Mesenchymal stem cell (in vitro differentiated cells and primary cell): ENCODE measurements at regions not wholly inside any gene's neighbourhood (a gene's known extent, or its start where the extent isn't known, plus 50 kb on each side); places are given as distances from the start of the nearest gene placed in this dataset.

Source experiments
- DNase-seq: peaks from one replicate; pipeline ENCODE4 v3.0.0-alpha.2; 2013
- H2AFZ ChIP-seq: one replicate; pipeline ENCODE4 v1.6.1; 2013; ENCODE audit warnings: low read depth, mild to moderate bottlenecking, control low read depth, inconsistent platforms, low read length, moderate library complexity
- H2AK5ac ChIP-seq: 2 replicates; pipeline ENCODE4 v1.6.1; 2013; ENCODE audit warnings: low read length, moderate library complexity, mild to moderate bottlenecking, inconsistent platforms; ENCODE audit not compliant: severe bottlenecking
- H2BK120ac ChIP-seq: one replicate; pipeline ENCODE4 v1.6.1; 2013; ENCODE audit warnings: low read depth, mild to moderate bottlenecking, inconsistent platforms, low read length, moderate library complexity
- H2BK12ac ChIP-seq, 2 experiments: one replicate each; pipeline ENCODE4 v1.6.1; 2013; ENCODE audit warnings: inconsistent platforms in 2 of 2, low read length in 2 of 2, mild to moderate bottlenecking in 2 of 2, moderate library complexity in 2 of 2, control low read depth in 1 of 2
- H2BK15ac ChIP-seq: one replicate; pipeline ENCODE4 v1.6.1; 2013; ENCODE audit warnings: mild to moderate bottlenecking, low read depth, inconsistent platforms; ENCODE audit not compliant: poor library complexity, severe bottlenecking
- H2BK5ac ChIP-seq: 2 replicates; pipeline ENCODE4 v1.6.1; 2013; ENCODE audit warnings: low read depth, mild to moderate bottlenecking, low read length, control low read depth, inconsistent platforms; ENCODE audit not compliant: poor library complexity, severe bottlenecking
- H3K14ac ChIP-seq, 2 experiments: one replicate each; pipeline ENCODE4 v1.6.1; 2013; ENCODE audit warnings: inconsistent platforms in 2 of 2, low read length in 2 of 2, control low read depth in 1 of 2, mild to moderate bottlenecking in 1 of 2, moderate library complexity in 1 of 2
- H3K18ac ChIP-seq, 2 experiments: one replicate each; pipeline ENCODE4 v1.6.1; 2013; ENCODE audit warnings: inconsistent platforms in 2 of 2, low read length in 2 of 2, control low read depth in 1 of 2, low read depth in 1 of 2, mild to moderate bottlenecking in 1 of 2
- H3K23ac ChIP-seq, 2 experiments: one replicate each; pipeline ENCODE4 v1.6.1; 2013; ENCODE audit warnings: inconsistent platforms in 2 of 2, low read length in 2 of 2, mild to moderate bottlenecking in 2 of 2, moderate library complexity in 2 of 2, control low read depth in 1 of 2
- H3K27ac ChIP-seq: 2 replicates; pipeline ENCODE4 v1.5.1; 2013; ENCODE audit warnings: mild to moderate bottlenecking, moderate library complexity, low read length, control low read depth, inconsistent platforms; ENCODE audit not compliant: poor library complexity, severe bottlenecking
- H3K27me3 ChIP-seq, 2 experiments: 2 replicates each; pipeline versions ENCODE4 v1.6.1 to v1.7.0; 2013; ENCODE audit warnings: low read length in 2 of 2, mild to moderate bottlenecking in 2 of 2, moderate library complexity in 2 of 2, control low read depth in 1 of 2, inconsistent platforms in 1 of 2; ENCODE audit not compliant: control insufficient read depth in 1 of 2, insufficient read depth in 1 of 2
- H3K36me3 ChIP-seq, 2 experiments: 2 replicates each; pipeline versions ENCODE4 v1.6.1 to v1.7.0; 2013; ENCODE audit warnings: low read length in 2 of 2, control low read depth in 1 of 2, inconsistent platforms in 1 of 2, low read depth in 1 of 2, mild to moderate bottlenecking in 1 of 2; ENCODE audit not compliant: insufficient read depth in 2 of 2, control insufficient read depth in 1 of 2
- H3K4ac ChIP-seq, 2 experiments: one replicate each; pipeline ENCODE4 v1.6.1; 2013; ENCODE audit warnings: inconsistent platforms in 2 of 2, low read length in 2 of 2, mild to moderate bottlenecking in 2 of 2, moderate library complexity in 2 of 2, control low read depth in 1 of 2, low read depth in 1 of 2
- H3K4me1 ChIP-seq: 2 replicates; pipeline ENCODE4 v1.6.1; 2013; ENCODE audit warnings: low read depth, low read length, control low read depth; ENCODE audit not compliant: control insufficient read depth, insufficient read depth
- H3K4me2 ChIP-seq: 2 replicates; pipeline ENCODE4 v1.6.1; 2013; ENCODE audit warnings: low read length, mild to moderate bottlenecking, inconsistent platforms; ENCODE audit not compliant: poor library complexity, severe bottlenecking
- H3K4me3 ChIP-seq, 2 experiments: 2 replicates each; pipeline versions ENCODE4 v1.5.1 to v1.7.0; 2013; ENCODE audit warnings: low read length in 2 of 2, mild to moderate bottlenecking in 2 of 2, control low read depth in 1 of 2, low read depth in 1 of 2; ENCODE audit not compliant: insufficient read depth in 1 of 2
- H3K79me1 ChIP-seq: replicated peaks from 2 replicates; pipeline ENCODE4 v1.6.1; 2013; ENCODE audit warnings: mild to moderate bottlenecking, control low read depth, low read length, inconsistent platforms; ENCODE audit not compliant: poor library complexity, severe bottlenecking
- H3K9ac ChIP-seq: 2 replicates; pipeline ENCODE4 v1.7.0; 2013; ENCODE audit warnings: mild to moderate bottlenecking, low read length, moderate library complexity
- H3K9me3 ChIP-seq: 2 replicates; pipeline ENCODE4 v1.7.0; 2013; ENCODE audit warnings: mild to moderate bottlenecking, low read length; ENCODE audit not compliant: control insufficient read depth
- H4K8ac ChIP-seq: one replicate; pipeline ENCODE4 v1.6.1; 2013; ENCODE audit warnings: inconsistent platforms, mild to moderate bottlenecking, low read length, moderate library complexity
- H4K91ac ChIP-seq: one replicate; pipeline ENCODE4 v1.6.1; 2013; ENCODE audit warnings: mild to moderate bottlenecking, low read length, inconsistent platforms
- WGBS: methylation state at CpG from one replicate; pipeline ENCODE4 v1.1.7; 2013; ENCODE audit warnings: mixed read lengths; 5-methylcytosine and 5-hydroxymethylcytosine counted together

GRCh38 chrX:13498238-13498637 is 71.2 kb upstream of the EGFL6 start:
- H2AK5ac ChIP-seq = no peak overlapping the region
- no peak overlapping the region for H2BK15ac ChIP-seq
- H2BK12ac ChIP-seq = no peak overlapping the region
- no peak overlapping the region for H3K27ac ChIP-seq
- no CpG with 5 or more reads among the region's 2 CpGs for WGBS
- H2BK120ac ChIP-seq = no peak overlapping the region
- no peak overlapping the region for H3K23ac ChIP-seq
- no peak overlapping the region for H3K4ac ChIP-seq
- H4K8ac ChIP-seq = no peak overlapping the region
- H4K91ac ChIP-seq = no peak overlapping the region
- no peaks in the 10 kb centered on the region for H3K36me3 ChIP-seq
- no peaks in the 10 kb centered on the region for H3K9me3 ChIP-seq
- no peak overlapping the region for H3K4me2 ChIP-seq
- H3K4me1 ChIP-seq = no peaks in the 10 kb centered on the region
- no peak overlapping the region for H2BK5ac ChIP-seq
- no peaks in the 10 kb centered on the region for H3K79me1 ChIP-seq
- peaks cover 0 to 54% of the 10 kb centered on the region in 2 experiments for H3K27me3 ChIP-seq
- DNase-seq = no peak
- no peak overlapping the region for H3K4me3 ChIP-seq
- no peak overlapping the region for H3K14ac ChIP-seq
- no peak overlapping the region for H3K9ac ChIP-seq
- no peak overlapping the region for H3K18ac ChIP-seq
- no peak overlapping the region for H2AFZ ChIP-seq

GRCh38 chrX:13495232-13495631 is 74.2 kb upstream of the EGFL6 start:
- H3K27ac ChIP-seq = no peak overlapping the region
- no peak overlapping the region for H2BK120ac ChIP-seq
- 86% methylated on average over 1 of the region's 1 CpG for WGBS
- no peak overlapping the region for H3K4me2 ChIP-seq
- no peak overlapping the region for H3K14ac ChIP-seq
- H4K8ac ChIP-seq = no peak overlapping the region
- no peak overlapping the region for H2BK12ac ChIP-seq
- H4K91ac ChIP-seq = no peak overlapping the region
- H3K4me3 ChIP-seq = no peak overlapping the region
- no peak for DNase-seq
- peaks cover 0 to 40% of the 10 kb centered on the region in 2 experiments for H3K27me3 ChIP-seq
- H3K23ac ChIP-seq = no peak overlapping the region
- no peak overlapping the region for H2AK5ac ChIP-seq
- no peak overlapping the region for H2AFZ ChIP-seq
- H3K36me3 ChIP-seq = no peaks in the 10 kb centered on the region
- no peak overlapping the region for H2BK15ac ChIP-seq
- H2BK5ac ChIP-seq = no peak overlapping the region
- H3K4ac ChIP-seq = no peak overlapping the region
- H3K9me3 ChIP-seq = no peaks in the 10 kb centered on the region
- no peaks in the 10 kb centered on the region for H3K79me1 ChIP-seq
- no peak overlapping the region for H3K9ac ChIP-seq
- no peak overlapping the region for H3K18ac ChIP-seq
- no peaks in the 10 kb centered on the region for H3K4me1 ChIP-seq

- no peaks in the 10 kb centered on the region for H3K36me3 ChIP-seq
- no peak overlapping the region for H2BK15ac ChIP-seq
- DNase-seq = no peak
- H3K18ac ChIP-seq = no peak overlapping the region
- H4K91ac ChIP-seq = no peak overlapping the region
- no peaks in the 10 kb centered on the region for H3K4me1 ChIP-seq
- no peak overlapping the region for H2BK120ac ChIP-seq
- WGBS = 100% methylated on average over 2 of the region's 2 CpGs
- H2AFZ ChIP-seq = no peak overlapping the region
- no peak overlapping the region for H2AK5ac ChIP-seq
- H3K4ac ChIP-seq = no peak overlapping the region
- no peak overlapping the region for H3K4me2 ChIP-seq
- peaks cover 0 to 33% of the 10 kb centered on the region in 2 experiments for H3K27me3 ChIP-seq
- H4K8ac ChIP-seq = no peak overlapping the region
- no peak overlapping the region for H3K14ac ChIP-seq
- H3K23ac ChIP-seq = no peak overlapping the region
- H3K9me3 ChIP-seq = no peaks in the 10 kb centered on the region
- H3K9ac ChIP-seq = no peak overlapping the region
- no peak overlapping the region for H2BK12ac ChIP-seq
- no peak overlapping the region for H2BK5ac ChIP-seq
- no peak overlapping the region for H3K4me3 ChIP-seq
- no peak overlapping the region for H3K27ac ChIP-seq
- no peaks in the 10 kb centered on the region for H3K79me1 ChIP-seq
These were observed 74.8 kb upstream of the EGFL6 start for GRCh38 chrX:13494562-13494961.

GRCh38 chrX:13493659-13494058 is 75.7 kb upstream of the EGFL6 start:
- Histone ChIP-seq H3K14ac (no peak overlapping the region), H3K9ac (no peak overlapping the region), H2BK120ac (no peak overlapping the region), H2AK5ac (no peak overlapping the region), H3K9me3 (no peaks in the 10 kb centered on the region), H2BK15ac (no peak overlapping the region), H3K4me1 (no peaks in the 10 kb centered on the region), H4K8ac (no peak overlapping the region), H2BK5ac (no peak overlapping the region), H3K4me2 (no peak overlapping the region), H3K23ac (no peak overlapping the region), H3K27me3 (peaks cover 0 to 24% of the 10 kb centered on the region in 2 experiments), H4K91ac (no peak overlapping the region), H3K18ac (no peak overlapping the region), H3K36me3 (no peaks in the 10 kb centered on the region), H3K4ac (no peak overlapping the region), H3K4me3 (no peak overlapping the region), H2BK12ac (no peak overlapping the region), H3K27ac (no peak overlapping the region), H3K79me1 (no peaks in the 10 kb centered on the region), H2AFZ (no peak overlapping the region)
- WGBS = 94% methylated on average over 4 of the region's 5 CpGs
- no peak for DNase-seq
